CD4-positive, CD25-positive, alpha-beta regulatory T cell (primary cell): ENCODE measurements at regions not wholly inside any gene's neighbourhood (a gene's known extent, or its start where the extent isn't known, plus 50 kb on each side); places are given as distances from the start of the nearest gene placed in this dataset.
"Not testable (repeated sequence)": the region's sequence is repeated elsewhere in the genome, so short reads cannot be mapped to it uniquely, and the experiment has no call there.

Experiments
- ATAC-seq, 2 donors: fragments of 150-1000 bp; cut with Tn5 transposase; one replicate each; pipeline ENCODE4 v1.10.0; 2021; ENCODE audit warnings: low read depth in 2 of 2, moderate number of reproducible peaks in 2 of 2, moderate library complexity in 1 of 2
- DNase-seq, 3 donors: peaks; one replicate each; pipeline versions ENCODE4 v3.0.0 to v3.0.0-alpha.2; 2012 to 2022; ENCODE audit warnings: mixed read lengths in 1 of 3
- H3K27ac ChIP-seq: one replicate; pipeline ENCODE4 v1.7.0; 2013; ENCODE audit warnings: mild to moderate bottlenecking, low read length; ENCODE audit not compliant: insufficient read depth, poor library complexity, severe bottlenecking
- H3K27me3 ChIP-seq: one replicate; pipeline ENCODE4 v1.7.0; 2013; ENCODE audit warnings: low read length; ENCODE audit not compliant: control insufficient read depth, insufficient read depth
- H3K36me3 ChIP-seq: one replicate; pipeline ENCODE4 v1.7.0; 2013; ENCODE audit warnings: mild to moderate bottlenecking, low read length, moderate library complexity; ENCODE audit not compliant: control insufficient read depth, insufficient read depth
- H3K4me1 ChIP-seq: 2 replicates; pipeline ENCODE4 v1.7.0; 2013; ENCODE audit warnings: mild to moderate bottlenecking, low read length; ENCODE audit not compliant: insufficient read depth, control insufficient read depth, poor library complexity, severe bottlenecking
- H3K4me3 ChIP-seq: one replicate; pipeline ENCODE4 v1.7.0; 2013; ENCODE audit warnings: low read depth, mild to moderate bottlenecking, low read length, moderate library complexity
- H3K9me3 ChIP-seq, 2 experiments: 1 replicate in 1 of 2; 2 replicates in 1 of 2; pipeline ENCODE4 v1.7.0; 2013; ENCODE audit warnings: low read length in 2 of 2, mild to moderate bottlenecking in 1 of 2, moderate library complexity in 1 of 2; ENCODE audit not compliant: control insufficient read depth in 2 of 2
- H3K27ac Mint-ChIP-seq, 3 donors: one replicate each; pipeline ENCODE4 v1.8.0; 2020 to 2022; ENCODE audit warnings: mild to moderate bottlenecking in 3 of 3, mixed read lengths in 3 of 3, moderate library complexity in 2 of 3
- H3K27me3 Mint-ChIP-seq: one replicate; pipeline ENCODE4 v1.8.0; 2022; ENCODE audit warnings: mild to moderate bottlenecking, mixed read lengths
- H3K36me3 Mint-ChIP-seq: one replicate; pipeline ENCODE4 v1.8.0; 2020; ENCODE audit warnings: mixed read lengths
- H3K4me1 Mint-ChIP-seq, 4 donors: one replicate each; pipeline ENCODE4 v1.8.0; 2020 to 2022; ENCODE audit warnings: mixed read lengths in 4 of 4, mild to moderate bottlenecking in 1 of 4
- H3K4me3 Mint-ChIP-seq, 4 donors: one replicate each; pipeline ENCODE4 v1.8.0; 2020 to 2022; ENCODE audit warnings: mild to moderate bottlenecking in 4 of 4, mixed read lengths in 4 of 4, moderate library complexity in 3 of 4
- H3K9me3 Mint-ChIP-seq, 7 donors: one replicate each; pipeline ENCODE4 v1.8.0; 2020 to 2022; ENCODE audit warnings: mixed read lengths in 7 of 7, mild to moderate bottlenecking in 3 of 7, moderate library complexity in 2 of 7

DNA sequence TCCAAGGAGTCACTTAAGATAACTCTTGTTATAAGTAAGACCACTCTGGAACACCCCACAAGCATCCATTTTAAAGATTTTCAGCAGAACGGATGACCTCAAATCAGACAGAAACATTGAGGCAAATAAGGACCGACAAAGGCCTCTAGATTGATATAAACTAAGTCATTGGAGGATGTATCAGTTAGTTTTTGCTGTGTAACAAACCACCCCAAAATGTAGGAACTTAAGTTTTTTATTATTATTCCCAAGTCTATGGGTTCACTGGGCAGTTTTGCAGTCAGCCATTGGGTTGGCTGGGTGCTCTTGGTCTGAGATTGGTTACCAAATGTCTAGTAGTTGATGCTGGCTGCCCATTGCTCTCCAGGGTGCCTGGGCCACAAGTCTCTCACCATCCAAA lies 311.8 kb downstream of the SIPA1L2 start:
- Mint-ChIP-seq H3K9me3 (peaks cover 0 to 9% (median 2%) of the 10 kb centered on the region in 7 donors), H3K27me3 (no peaks in the 10 kb centered on the region), H3K4me3 (no peak overlapping the region), H3K4me1 (peaks cover 0 to 2% (median 0%) of the 10 kb centered on the region in 4 donors), H3K36me3 (no peaks in the 10 kb centered on the region), H3K27ac (no peak overlapping the region)
- H3K27ac ChIP-seq, result no peak overlapping the region
- no peak overlapping the region for H3K4me3 ChIP-seq
- no peaks in the 10 kb centered on the region for H3K36me3 ChIP-seq
- no peak for DNase-seq
- no peak for ATAC-seq
- no peaks in the 10 kb centered on the region for H3K4me1 ChIP-seq
- H3K27me3 ChIP-seq, result no peaks in the 10 kb centered on the region
- H3K9me3 ChIP-seq, result no peaks in the 10 kb centered on the region

DNA sequence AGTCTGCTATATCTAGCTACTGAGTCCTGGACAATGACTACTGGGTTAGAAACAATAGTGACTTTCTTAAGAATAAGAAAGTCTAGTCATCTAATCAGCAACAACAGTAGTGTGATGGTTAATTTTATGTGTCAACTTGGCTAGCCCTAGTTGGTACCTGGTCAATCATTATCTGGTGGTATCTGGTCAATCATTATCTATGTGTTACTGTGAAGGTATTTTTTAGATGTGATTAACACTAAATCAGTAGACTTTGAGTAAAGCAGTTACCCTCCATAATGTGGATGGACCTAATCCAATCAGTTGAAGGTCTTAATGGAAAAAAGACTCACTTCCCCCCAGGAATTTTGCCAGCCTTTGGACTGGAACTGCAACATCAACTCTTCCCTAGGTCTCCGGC lies 312.6 kb downstream of the SIPA1L2 start:
- H3K36me3 ChIP-seq, result no peaks in the 10 kb centered on the region
- no peaks in the 10 kb centered on the region for H3K27me3 ChIP-seq
- Mint-ChIP-seq H3K27me3 (no peaks in the 10 kb centered on the region), H3K36me3 (no peaks in the 10 kb centered on the region), H3K27ac (no peak overlapping the region), H3K4me1 (peaks cover 0 to 2% (median 0%) of the 10 kb centered on the region in 4 donors), H3K4me3 (no peak overlapping the region), H3K9me3 (peaks cover 0 to 14% (median 2%) of the 10 kb centered on the region in 7 donors)
- no peaks in the 10 kb centered on the region for H3K9me3 ChIP-seq
- H3K27ac ChIP-seq, result no peak overlapping the region
- H3K4me3 ChIP-seq, result no peak overlapping the region
- ATAC-seq (no peak), DNase-seq (no peak)
- H3K4me1 ChIP-seq, result no peaks in the 10 kb centered on the region

DNA sequence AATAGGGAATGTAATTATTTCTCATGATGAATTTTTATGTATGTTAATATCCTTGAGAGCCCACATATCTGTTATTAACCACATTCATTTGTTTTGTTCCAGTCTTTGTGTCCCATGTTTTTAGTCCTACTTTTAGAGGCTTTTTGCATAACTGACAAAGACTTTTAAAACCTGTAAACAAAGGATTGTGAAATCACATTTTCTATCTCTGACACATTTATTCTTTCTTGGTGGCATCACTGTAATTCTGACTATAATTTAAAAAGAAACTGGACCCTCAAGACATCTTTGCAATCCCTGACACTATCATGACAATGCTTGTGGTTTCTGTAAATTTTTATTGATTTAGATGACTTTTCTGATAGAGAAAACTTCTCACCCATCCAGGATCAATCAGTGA lies 313.1 kb downstream of the SIPA1L2 start:
- DNase-seq, result no peak
- Histone ChIP-seq H3K27me3 (no peaks in the 10 kb centered on the region), H3K36me3 (no peaks in the 10 kb centered on the region), H3K9me3 (no peaks in the 10 kb centered on the region), H3K4me3 (no peak overlapping the region), H3K4me1 (no peaks in the 10 kb centered on the region), H3K27ac (no peak overlapping the region)
- Mint-ChIP-seq H3K4me3 (no peak overlapping the region), H3K27me3 (no peaks in the 10 kb centered on the region), H3K36me3 (no peaks in the 10 kb centered on the region), H3K4me1 (peaks cover 0 to 2% (median 0%) of the 10 kb centered on the region in 4 donors), H3K27ac (no peak overlapping the region), H3K9me3 (peaks cover 0 to 16% (median 2%) of the 10 kb centered on the region in 7 donors)
- ATAC-seq, result no peak

DNA sequence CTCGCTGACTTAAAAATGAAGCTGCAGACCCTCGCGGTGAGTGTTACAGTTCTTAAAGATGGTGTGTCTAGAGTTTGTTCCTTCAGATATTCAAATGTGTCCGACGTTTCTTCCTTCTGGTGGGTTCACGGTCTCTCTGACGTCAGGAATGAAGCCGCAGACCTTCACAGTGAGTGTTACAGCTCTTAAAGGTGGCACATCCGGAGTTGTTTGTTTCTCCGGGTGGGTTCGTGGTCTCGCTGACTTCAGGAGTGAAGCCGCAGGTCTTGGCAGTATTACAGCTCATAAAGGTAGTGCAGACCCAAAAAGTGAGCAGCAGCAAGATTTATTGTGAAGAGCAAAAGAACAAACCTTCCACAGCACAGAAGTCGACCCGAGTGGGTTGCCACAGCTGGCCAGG lies 316.1 kb downstream of the SIPA1L2 start:
- H3K36me3 ChIP-seq, H3K4me1 ChIP-seq, H3K4me3 Mint-ChIP-seq, H3K27ac ChIP-seq, H3K27me3 ChIP-seq, H3K27me3 Mint-ChIP-seq, H3K4me3 ChIP-seq, H3K9me3 ChIP-seq, ATAC-seq, H3K27ac Mint-ChIP-seq, H3K4me1 Mint-ChIP-seq, H3K36me3 Mint-ChIP-seq, DNase-seq: not testable (repeated sequence)
- H3K9me3 Mint-ChIP-seq, result peaks cover 0 to 16% (median 3%) of the 10 kb centered on the region in 7 donors

DNA sequence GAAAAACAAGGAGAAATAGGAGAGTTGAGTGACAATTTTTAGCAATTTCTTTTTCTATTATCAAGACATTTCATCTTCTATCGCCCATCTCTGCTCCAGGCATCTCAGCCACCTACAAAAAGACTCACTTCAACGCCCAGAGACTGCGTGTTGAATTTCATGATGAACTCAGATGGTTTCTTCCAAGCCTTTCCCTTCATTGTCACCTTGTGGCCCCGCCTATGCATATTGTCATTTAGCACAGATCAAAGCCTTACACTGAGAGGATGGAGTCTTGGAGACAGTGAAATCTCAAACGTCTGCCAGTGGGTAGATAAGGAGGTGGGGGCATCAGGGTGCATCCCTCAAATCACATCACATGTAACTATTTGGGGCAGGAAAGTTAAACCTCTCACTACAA lies 319.4 kb downstream of the SIPA1L2 start:
- H3K27ac ChIP-seq, result no peak overlapping the region
- Mint-ChIP-seq H3K36me3 (no peaks in the 10 kb centered on the region), H3K27me3 (peaks cover 6% of the 10 kb centered on the region), H3K4me3 (no peak overlapping the region), H3K9me3 (peaks cover 0 to 16% (median 3%) of the 10 kb centered on the region in 7 donors), H3K4me1 (peaks cover 0 to 2% (median 0%) of the 10 kb centered on the region in 4 donors), H3K27ac (no peak overlapping the region)
- H3K4me1 ChIP-seq, result no peaks in the 10 kb centered on the region
- H3K9me3 ChIP-seq, result no peaks in the 10 kb centered on the region
- no peaks in the 10 kb centered on the region for H3K36me3 ChIP-seq
- no peak for DNase-seq
- no peak for ATAC-seq
- H3K4me3 ChIP-seq, result no peak overlapping the region
- no peaks in the 10 kb centered on the region for H3K27me3 ChIP-seq

DNA sequence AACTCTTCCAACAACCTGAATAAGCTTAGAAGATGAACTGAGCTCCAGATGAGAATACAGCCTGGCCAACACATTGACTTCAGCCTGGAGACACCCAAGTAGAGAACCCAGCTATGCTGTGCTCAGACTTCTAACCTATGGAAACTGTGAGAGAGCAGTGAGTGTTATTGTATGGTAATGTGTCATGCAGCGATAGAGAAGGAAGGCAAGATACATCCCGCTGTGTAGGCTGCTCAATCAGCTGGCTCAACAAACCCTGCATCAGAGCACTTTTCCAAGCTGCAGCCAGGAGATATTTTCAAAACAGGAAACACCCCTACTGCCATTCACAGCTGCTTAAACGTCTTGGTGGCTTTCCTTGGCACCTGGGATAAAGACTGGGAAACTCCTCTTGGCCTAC lies 321.3 kb downstream of the SIPA1L2 start:
- H3K36me3 Mint-ChIP-seq, result no peaks in the 10 kb centered on the region
- peaks cover 6% of the 10 kb centered on the region for H3K27me3 Mint-ChIP-seq
- no peak overlapping the region for H3K27ac ChIP-seq
- no peaks in the 10 kb centered on the region for H3K27me3 ChIP-seq
- no peak overlapping the region for H3K4me3 Mint-ChIP-seq
- H3K4me1 Mint-ChIP-seq, result no peaks in the 10 kb centered on the region
- no peak overlapping the region for H3K4me3 ChIP-seq
- DNase-seq (no peak), ATAC-seq (no peak)
- H3K36me3 ChIP-seq, result no peaks in the 10 kb centered on the region
- no peaks in the 10 kb centered on the region for H3K4me1 ChIP-seq
- H3K9me3 ChIP-seq, result no peaks in the 10 kb centered on the region
- H3K27ac Mint-ChIP-seq, result no peak overlapping the region
- peaks cover 0 to 12% (median 3%) of the 10 kb centered on the region in 7 donors for H3K9me3 Mint-ChIP-seq

DNA sequence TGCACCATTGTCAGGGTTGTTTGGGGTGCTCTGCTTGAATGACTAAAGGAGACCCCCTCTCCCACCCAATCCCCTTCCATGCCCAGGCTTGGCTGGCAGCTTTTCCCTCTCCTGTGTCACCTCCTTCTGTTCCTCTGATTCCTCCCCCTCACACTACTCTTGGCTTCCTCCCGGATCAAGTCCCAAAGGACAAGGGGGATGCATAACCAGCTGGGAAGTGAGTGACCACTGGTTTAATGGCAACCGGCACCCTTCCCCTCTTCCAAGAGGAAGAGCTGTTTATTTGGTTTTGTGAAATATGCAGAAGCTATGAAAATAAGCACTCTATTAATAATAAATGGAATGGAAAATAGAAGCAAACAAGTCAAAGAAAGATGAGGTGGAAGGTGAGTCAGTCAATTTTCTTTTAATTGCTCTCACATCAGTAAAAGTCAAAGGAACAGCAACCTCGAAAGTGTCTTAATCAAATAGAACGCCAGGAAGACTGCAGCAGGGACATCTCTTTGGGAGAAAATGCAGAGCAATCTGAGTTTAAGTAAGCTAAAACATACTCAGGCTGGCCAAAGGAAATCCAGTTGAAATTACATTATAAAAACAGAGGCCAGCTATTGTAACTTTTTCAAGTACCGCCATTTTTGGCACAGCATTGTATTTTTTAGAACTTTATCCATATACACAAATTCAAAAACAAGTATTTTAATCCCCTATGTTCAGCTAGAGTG lies 322.5 kb downstream of the SIPA1L2 start:
- H3K4me1 Mint-ChIP-seq, result no peaks in the 10 kb centered on the region
- no peak for ATAC-seq

DNA sequence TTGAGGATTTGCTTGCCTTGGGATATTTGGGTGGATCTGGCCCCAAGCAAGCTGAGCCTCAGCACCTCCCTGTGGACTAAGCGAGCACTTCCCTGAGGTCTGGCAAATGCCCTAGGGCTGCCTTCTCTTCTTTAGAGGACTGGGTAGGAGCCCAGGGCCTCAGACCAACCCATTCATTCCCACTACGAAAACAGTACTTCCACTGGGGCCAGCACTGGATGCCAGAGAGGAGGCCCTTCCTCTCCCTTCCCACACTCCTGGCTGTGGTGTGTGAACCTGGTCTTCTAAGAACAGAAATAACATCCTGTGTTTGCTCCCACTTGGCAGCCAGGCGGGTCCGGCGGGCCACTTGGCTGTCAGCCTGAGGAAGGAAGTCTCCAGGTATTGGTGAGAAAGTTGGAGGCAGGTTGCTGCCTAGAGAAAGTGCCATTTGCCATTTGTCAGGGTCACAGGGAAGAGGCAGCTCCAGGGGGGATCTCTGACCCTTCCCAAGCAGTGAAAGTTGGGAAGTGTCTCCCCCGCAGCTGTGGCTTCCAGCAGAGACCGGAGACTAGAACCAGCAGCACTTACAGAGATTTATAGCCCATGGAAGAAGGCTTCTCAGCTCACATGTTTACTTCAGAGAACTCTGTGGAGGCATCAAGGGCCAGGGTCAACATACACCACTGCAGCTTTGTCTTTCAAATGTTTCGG lies 323.5 kb downstream of the SIPA1L2 start:
- no peak overlapping the region for H3K4me3 Mint-ChIP-seq
- H3K27ac ChIP-seq, result no peak overlapping the region
- no peaks in the 10 kb centered on the region for H3K4me1 Mint-ChIP-seq
- H3K36me3 ChIP-seq, result no peaks in the 10 kb centered on the region
- H3K4me1 ChIP-seq, result no peaks in the 10 kb centered on the region
- H3K9me3 ChIP-seq, result no peaks in the 10 kb centered on the region
- no peak for ATAC-seq
- no peaks in the 10 kb centered on the region for H3K27me3 ChIP-seq
- no peak overlapping the region for H3K4me3 ChIP-seq
- no peaks in the 10 kb centered on the region for H3K36me3 Mint-ChIP-seq
- no peak overlapping the region for H3K27ac Mint-ChIP-seq
- peaks cover 6% of the 10 kb centered on the region for H3K27me3 Mint-ChIP-seq
- DNase-seq, result no peak
- H3K9me3 Mint-ChIP-seq, result peaks cover 0 to 3% (median 0%) of the 10 kb centered on the region in 7 donors

More for the DNA sequence above, 322.5 kb downstream of the SIPA1L2 start:
- Mint-ChIP-seq H3K4me3 (no peak overlapping the region), H3K36me3 (no peaks in the 10 kb centered on the region), H3K27me3 (peaks cover 6% of the 10 kb centered on the region), H3K9me3 (peaks cover 0 to 3% (median 0%) of the 10 kb centered on the region in 7 donors), H3K27ac (no peak overlapping the region)
- no peak overlapping the region for H3K27ac ChIP-seq
- H3K27me3 ChIP-seq, result no peaks in the 10 kb centered on the region
- no peaks in the 10 kb centered on the region for H3K9me3 ChIP-seq
- no peak overlapping the region for H3K4me3 ChIP-seq
- DNase-seq, result no peak
- H3K36me3 ChIP-seq, result no peaks in the 10 kb centered on the region
- H3K4me1 ChIP-seq, result no peaks in the 10 kb centered on the region
